ENCODE measurements at regions not wholly inside any gene's neighbourhood (a gene's known extent, or its start where the extent isn't known, plus 50 kb on each side); places are given as distances from the start of the nearest gene placed in this dataset.

GRCh38 chr13:83229574-83230305 is 652.5 kb downstream of the SLITRK1 start:
- H3K27me3 ChIP-seq: no peaks in the 10 kb centered on the region
- no peaks in the 10 kb centered on the region for H3K4me1 ChIP-seq
- H3K9me3 ChIP-seq: no peaks in the 10 kb centered on the region
- intact Hi-C loops (cut with DNase I): no loop called here
- H3K4me3 ChIP-seq (replicated peaks in 1 of 3): no peak overlapping the region
- TF ChIP-seq CTCF (IDR thresholded peaks at IDR 0.05): no peak
- no peak for TF ChIP-seq POLR2A (IDR thresholded peaks at IDR 0.05)
- no peak for DNase-seq
- H3K36me3 ChIP-seq: no peaks in the 10 kb centered on the region
- 43 to 52% methylated on average over 1 of the region's 1 CpG for WGBS, 2 donors
- H3K27ac ChIP-seq: no peak overlapping the region

GRCh38 chr13:83223546-83223945 is 658.7 kb downstream of the SLITRK1 start:
- Histone ChIP-seq H3K4me1 (no peaks in the 10 kb centered on the region), H3K27ac (no peak overlapping the region), H3K4me3 (replicated peaks in 1 of 3) (no peak overlapping the region), H3K27me3 (no peaks in the 10 kb centered on the region), H3K36me3 (no peaks in the 10 kb centered on the region), H3K9me3 (no peaks in the 10 kb centered on the region)
- no peak for TF ChIP-seq CTCF (IDR thresholded peaks at IDR 0.05)
- TF ChIP-seq POLR2A (IDR thresholded peaks at IDR 0.05): no peak
- intact Hi-C loops (cut with DNase I): no loop called here
- 83 to 91% methylated on average over 1 of the region's 1 CpG for WGBS, 2 donors
- DNase-seq: no peak

DNA sequence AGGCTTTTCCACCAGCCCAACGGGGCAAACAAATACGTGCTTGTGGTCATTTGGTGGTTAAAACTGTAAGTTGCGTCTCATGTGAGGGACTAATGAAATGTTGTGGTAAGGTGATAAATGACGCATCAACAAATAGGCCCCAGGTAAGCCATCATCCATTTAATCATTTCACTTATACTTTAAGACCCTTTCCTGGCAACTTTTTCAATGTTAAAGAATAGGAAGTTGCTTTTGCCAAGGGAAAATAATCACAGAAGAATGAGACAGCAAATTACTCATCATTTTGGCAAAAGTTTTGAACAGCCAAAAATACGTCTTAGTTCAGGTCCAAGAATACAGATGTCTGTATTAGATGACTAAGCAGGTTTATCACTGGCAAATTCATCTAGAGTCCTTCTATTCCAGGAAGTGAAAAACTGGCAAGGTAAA is 660.4 kb downstream of the SLITRK1 start:
- H3K4me1 ChIP-seq: no peaks in the 10 kb centered on the region
- no peaks in the 10 kb centered on the region for H3K27me3 ChIP-seq
- H3K27ac ChIP-seq: no peak overlapping the region
- TF ChIP-seq POLR2A (IDR thresholded peaks at IDR 0.05) (no peak), CTCF (IDR thresholded peaks at IDR 0.05) (no peak)
- no peak overlapping the region for H3K4me3 ChIP-seq (replicated peaks in 1 of 3)
- DNase-seq: no peak
- no peaks in the 10 kb centered on the region for H3K36me3 ChIP-seq
- no peaks in the 10 kb centered on the region for H3K9me3 ChIP-seq
- intact Hi-C loops (cut with DNase I): no loop called here
- WGBS, 2 donors: 84 to 85% methylated on average over 5 of the region's 5 CpGs

DNA sequence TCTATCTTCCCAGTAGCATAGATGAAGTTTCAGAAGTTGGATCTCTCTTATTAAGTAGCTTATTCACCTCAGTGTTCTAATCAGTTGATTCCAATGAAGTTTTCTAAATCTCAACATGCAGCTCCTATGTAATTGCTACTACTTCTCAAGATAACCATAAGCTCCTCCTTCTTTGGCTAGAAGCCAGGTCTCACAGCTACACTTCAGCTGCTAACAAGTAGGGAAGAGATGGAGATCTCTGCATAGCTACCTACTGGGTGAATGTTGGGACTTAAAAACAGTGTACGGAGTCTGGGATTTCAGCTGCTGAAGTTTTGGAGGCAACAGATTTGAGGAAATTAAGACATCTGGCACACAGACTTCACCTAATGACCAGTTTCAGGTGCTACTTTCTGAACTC is 661.0 kb downstream of the SLITRK1 start:
- H3K27ac ChIP-seq: no peak overlapping the region
- TF ChIP-seq POLR2A (IDR thresholded peaks at IDR 0.05): no peak
- TF ChIP-seq CTCF (IDR thresholded peaks at IDR 0.05): no peak
- H3K4me3 ChIP-seq (replicated peaks in 1 of 3): no peak overlapping the region
- WGBS, 2 donors: 82 to 100% methylated on average over 1 of the region's 1 CpG
- no peaks in the 10 kb centered on the region for H3K4me1 ChIP-seq
- H3K9me3 ChIP-seq: no peaks in the 10 kb centered on the region
- no peaks in the 10 kb centered on the region for H3K27me3 ChIP-seq
- no peaks in the 10 kb centered on the region for H3K36me3 ChIP-seq
- intact Hi-C loops (cut with DNase I): no loop called here
- no peak for DNase-seq

DNA sequence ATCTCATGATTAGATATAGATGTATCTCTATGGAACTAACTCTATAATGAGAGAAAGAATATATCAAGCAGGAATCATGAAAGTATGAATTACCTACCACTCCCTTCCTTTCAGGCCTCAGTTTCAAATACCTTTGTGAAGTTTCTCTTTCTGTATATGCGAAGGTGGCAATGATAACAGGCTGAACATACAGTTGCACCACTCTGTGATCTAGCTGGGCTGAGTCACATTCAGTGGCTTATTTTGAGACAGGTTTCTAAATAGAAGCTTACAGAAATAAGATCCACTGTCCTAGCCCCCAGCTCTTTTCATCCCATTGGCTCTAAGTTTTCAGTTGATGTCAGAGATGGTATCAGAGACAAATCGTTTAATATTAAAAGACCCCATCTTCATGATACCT is 662.0 kb downstream of the SLITRK1 start:
- Histone ChIP-seq H3K4me1 (no peaks in the 10 kb centered on the region), H3K4me3 (replicated peaks in 1 of 3) (no peak overlapping the region), H3K27ac (no peak overlapping the region), H3K27me3 (no peaks in the 10 kb centered on the region), H3K9me3 (no peaks in the 10 kb centered on the region), H3K36me3 (no peaks in the 10 kb centered on the region)
- DNase-seq: no peak
- intact Hi-C loops (cut with DNase I): no loop called here
- 94 to 96% methylated on average over 2 of the region's 2 CpGs for whole genome bisulfite sequencing, 2 donors
- TF ChIP-seq POLR2A (IDR thresholded peaks at IDR 0.05) (no peak), CTCF (IDR thresholded peaks at IDR 0.05) (no peak)
